Skeletal muscle tissue (tissue), 3 donors: ENCODE measurements at regions not wholly inside any gene's neighbourhood (a gene's known extent, or its start where the extent isn't known, plus 50 kb on each side); places are given as distances from the start of the nearest gene placed in this dataset.

Experiments used
- H3K27ac ChIP-seq: one replicate; pipeline ENCODE4 v1.7.0; 2013; ENCODE audit warnings: mild to moderate bottlenecking, low read depth, low read length, inconsistent platforms
- H3K27me3 ChIP-seq, 3 donors: one replicate each; pipeline ENCODE4 v1.7.0; 2013; ENCODE audit warnings: low read length in 3 of 3; ENCODE audit not compliant: control insufficient read depth in 3 of 3, insufficient read depth in 3 of 3
- H3K36me3 ChIP-seq, 3 donors: one replicate each; pipeline ENCODE4 v1.7.0; 2013; ENCODE audit warnings: low read length in 3 of 3; ENCODE audit not compliant: control insufficient read depth in 3 of 3, insufficient read depth in 3 of 3
- H3K4me1 ChIP-seq, 3 donors: one replicate each; pipeline ENCODE4 v1.7.0; 2013; ENCODE audit warnings: low read length in 3 of 3, mild to moderate bottlenecking in 3 of 3; ENCODE audit not compliant: control insufficient read depth in 3 of 3, insufficient read depth in 3 of 3
- H3K4me3 ChIP-seq, 3 donors: one replicate each; pipeline ENCODE4 v1.7.0; 2013; ENCODE audit warnings: low read length in 3 of 3
- H3K9ac ChIP-seq, 3 donors: one replicate each; pipeline ENCODE4 v1.7.0; 2013; ENCODE audit warnings: low read length in 3 of 3, mild to moderate bottlenecking in 3 of 3, moderate library complexity in 2 of 3, low read depth in 1 of 3
- H3K9me3 ChIP-seq, 3 donors: one replicate each; pipeline ENCODE4 v1.7.0; 2013; ENCODE audit warnings: low read length in 3 of 3; ENCODE audit not compliant: control insufficient read depth in 3 of 3
- donor health status: Osteomylitis.

GRCh38 chr10:64277536-64277935 is 756.3 kb downstream of the REEP3 start:
- Histone ChIP-seq H3K9me3 (no peaks in the 10 kb centered on the region), H3K4me3 (no peak overlapping the region), H3K27ac (no peak overlapping the region), H3K27me3 (no peaks in the 10 kb centered on the region), H3K9ac (no peak overlapping the region), H3K36me3 (no peaks in the 10 kb centered on the region), H3K4me1 (no peaks in the 10 kb centered on the region)

GRCh38 chr10:64283621-64284020 is 762.4 kb downstream of the REEP3 start:
- H3K4me3 ChIP-seq = no peak overlapping the region
- no peaks in the 10 kb centered on the region for H3K36me3 ChIP-seq
- no peaks in the 10 kb centered on the region for H3K9me3 ChIP-seq
- H3K27me3 ChIP-seq = no peaks in the 10 kb centered on the region
- no peaks in the 10 kb centered on the region for H3K4me1 ChIP-seq
- no peak overlapping the region for H3K27ac ChIP-seq
- no peak overlapping the region for H3K9ac ChIP-seq

- no peaks in the 10 kb centered on the region for H3K36me3 ChIP-seq
- H3K4me1 ChIP-seq = no peaks in the 10 kb centered on the region
- no peak overlapping the region for H3K9ac ChIP-seq
- H3K27ac ChIP-seq = no peak overlapping the region
- no peaks in the 10 kb centered on the region for H3K27me3 ChIP-seq
- no peaks in the 10 kb centered on the region for H3K9me3 ChIP-seq
- no peak overlapping the region for H3K4me3 ChIP-seq
Observed at GRCh38 chr10:64286533-64286932, 765.3 kb downstream of the REEP3 start.

GRCh38 chr10:64288404-64288803 is 767.2 kb downstream of the REEP3 start:
- Histone ChIP-seq H3K4me1 (no peaks in the 10 kb centered on the region), H3K27me3 (no peaks in the 10 kb centered on the region), H3K9ac (no peak overlapping the region), H3K9me3 (no peaks in the 10 kb centered on the region), H3K4me3 (no peak overlapping the region), H3K27ac (no peak overlapping the region), H3K36me3 (no peaks in the 10 kb centered on the region)

DNA sequence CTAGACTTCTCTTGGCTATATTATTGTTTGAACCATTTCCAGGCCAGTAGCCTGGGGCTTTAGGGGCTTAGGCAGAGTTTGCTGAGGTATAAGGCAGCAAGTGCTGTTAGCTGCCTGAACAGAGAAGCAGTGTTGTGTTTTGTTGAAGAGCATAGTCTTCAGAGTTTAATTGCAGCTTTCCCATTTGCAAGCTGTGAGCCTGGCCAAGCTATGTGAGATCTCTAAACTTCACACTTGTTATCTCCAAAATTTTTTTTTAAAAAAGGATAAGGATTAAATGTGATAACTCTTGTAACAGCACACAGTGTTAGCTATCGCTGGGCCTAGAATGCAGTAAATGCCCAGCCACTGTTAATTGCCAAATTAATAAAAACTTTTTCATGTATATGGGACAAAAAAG is 782.4 kb downstream of the REEP3 start:
- H3K9ac ChIP-seq = no peak overlapping the region
- no peaks in the 10 kb centered on the region for H3K36me3 ChIP-seq
- H3K27me3 ChIP-seq = no peaks in the 10 kb centered on the region
- no peaks in the 10 kb centered on the region for H3K9me3 ChIP-seq
- H3K4me1 ChIP-seq = no peaks in the 10 kb centered on the region
- H3K4me3 ChIP-seq = no peak overlapping the region
- no peak overlapping the region for H3K27ac ChIP-seq

DNA sequence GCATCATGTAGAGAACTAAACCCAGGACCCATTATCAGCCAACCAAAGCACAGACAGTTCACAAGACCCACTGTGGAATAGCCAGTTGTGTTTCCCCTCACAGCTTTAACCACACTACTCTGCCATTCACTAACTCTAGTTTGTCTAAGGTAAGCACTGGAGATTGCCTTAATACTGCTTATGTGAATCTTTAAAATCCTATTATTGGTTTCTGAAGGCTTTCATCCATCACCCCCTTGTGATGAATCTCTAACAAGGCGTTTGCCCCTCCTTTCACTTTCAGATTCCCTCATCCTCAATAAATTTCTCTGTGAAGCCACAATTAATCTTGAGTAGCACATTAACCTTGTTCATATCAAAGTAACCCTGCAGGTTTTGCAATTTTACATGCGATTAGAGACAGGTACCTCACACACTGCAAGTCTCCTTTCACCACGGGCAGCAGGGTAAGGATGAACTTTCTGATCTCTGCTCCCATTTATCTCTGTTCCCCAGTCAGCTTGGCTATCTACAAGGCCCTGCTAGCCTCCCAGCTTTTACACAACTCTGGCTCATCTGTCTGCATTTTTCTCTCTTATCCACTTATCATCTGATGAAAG is 785.6 kb downstream of the REEP3 start:
- no peak overlapping the region for H3K4me3 ChIP-seq
- no peak overlapping the region for H3K9ac ChIP-seq
- no peaks in the 10 kb centered on the region for H3K36me3 ChIP-seq
- H3K4me1 ChIP-seq = no peaks in the 10 kb centered on the region
- no peaks in the 10 kb centered on the region for H3K27me3 ChIP-seq
- H3K9me3 ChIP-seq = no peaks in the 10 kb centered on the region
- H3K27ac ChIP-seq = no peak overlapping the region

DNA sequence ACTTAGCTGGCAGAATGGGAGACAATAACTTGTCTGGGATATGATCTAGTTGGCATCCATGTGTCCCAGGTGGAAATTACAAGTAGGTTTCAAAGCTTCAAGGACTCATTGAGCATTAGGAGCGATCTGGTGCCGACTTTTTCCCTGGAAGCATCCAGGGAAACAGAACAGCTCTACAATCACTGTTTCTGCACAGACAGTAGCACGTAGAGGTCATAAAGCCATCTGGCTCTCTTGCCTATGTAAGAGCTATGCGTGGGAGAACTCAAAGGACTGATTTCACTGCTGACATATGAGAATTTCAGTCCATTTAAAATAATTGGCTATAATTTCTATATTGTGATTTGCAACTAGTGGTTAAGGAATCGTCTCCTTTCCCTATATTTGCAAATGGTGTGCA is 791.7 kb downstream of the REEP3 start:
- no peak overlapping the region for H3K27ac ChIP-seq
- H3K9me3 ChIP-seq = no peaks in the 10 kb centered on the region
- H3K4me3 ChIP-seq = no peak overlapping the region
- H3K9ac ChIP-seq = no peak overlapping the region
- H3K4me1 ChIP-seq = no peaks in the 10 kb centered on the region
- H3K27me3 ChIP-seq = no peaks in the 10 kb centered on the region
- no peaks in the 10 kb centered on the region for H3K36me3 ChIP-seq

DNA sequence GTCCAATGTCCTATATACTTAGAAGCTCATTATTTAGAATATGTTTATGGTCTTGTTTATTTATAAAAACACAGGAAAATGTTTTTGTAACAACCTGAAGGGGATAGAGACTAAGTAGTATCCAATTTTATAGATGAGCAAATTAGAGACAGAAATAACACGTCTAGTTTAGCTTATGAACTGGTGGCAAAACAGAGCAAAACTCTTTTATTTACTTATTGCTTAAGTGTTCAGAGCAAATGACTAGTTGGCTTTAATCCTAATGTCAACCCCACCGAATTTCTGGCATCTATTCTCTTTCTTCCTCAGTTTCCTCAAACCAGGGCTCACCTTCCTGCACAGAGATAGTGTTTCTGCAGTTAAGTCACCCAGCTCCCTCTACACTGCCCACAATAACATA is 792.8 kb downstream of the REEP3 start:
- H3K4me1 ChIP-seq = no peaks in the 10 kb centered on the region
- no peaks in the 10 kb centered on the region for H3K9me3 ChIP-seq
- H3K36me3 ChIP-seq = no peaks in the 10 kb centered on the region
- H3K27ac ChIP-seq = no peak overlapping the region
- no peak overlapping the region for H3K9ac ChIP-seq
- no peak overlapping the region for H3K4me3 ChIP-seq
- no peaks in the 10 kb centered on the region for H3K27me3 ChIP-seq

DNA sequence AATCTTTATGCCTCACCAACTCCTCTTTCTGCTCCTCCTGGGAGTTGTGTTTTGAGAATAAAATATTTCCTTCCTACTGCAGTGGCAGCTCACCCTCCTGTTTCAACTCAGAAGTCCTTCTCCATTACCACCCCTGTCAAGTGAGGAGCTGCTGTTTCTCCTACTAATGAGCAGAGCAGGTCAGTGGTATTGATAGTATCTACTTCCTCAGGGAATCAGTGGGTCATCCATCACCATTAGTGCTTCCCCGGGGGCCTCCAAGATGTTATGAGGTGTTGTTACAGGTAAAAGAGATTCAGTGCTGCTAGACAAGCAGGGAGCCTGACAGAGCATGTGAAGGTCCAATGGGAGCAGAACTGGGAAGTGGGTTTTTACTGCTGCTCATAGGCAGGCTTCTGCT is 795.2 kb downstream of the REEP3 start:
- H3K4me3 ChIP-seq = no peak overlapping the region
- no peaks in the 10 kb centered on the region for H3K4me1 ChIP-seq
- H3K27me3 ChIP-seq = no peaks in the 10 kb centered on the region
- no peak overlapping the region for H3K9ac ChIP-seq
- no peaks in the 10 kb centered on the region for H3K36me3 ChIP-seq
- no peaks in the 10 kb centered on the region for H3K9me3 ChIP-seq
- no peak overlapping the region for H3K27ac ChIP-seq

GRCh38 chr10:64316833-64317232 is 795.6 kb downstream of the REEP3 start:
- H3K4me3 ChIP-seq = no peak overlapping the region
- no peaks in the 10 kb centered on the region for H3K36me3 ChIP-seq
- no peaks in the 10 kb centered on the region for H3K4me1 ChIP-seq
- H3K9ac ChIP-seq = no peak overlapping the region
- no peaks in the 10 kb centered on the region for H3K27me3 ChIP-seq
- H3K27ac ChIP-seq = no peak overlapping the region
- H3K9me3 ChIP-seq = no peaks in the 10 kb centered on the region

GRCh38 chr10:64320448-64320847 is 799.2 kb downstream of the REEP3 start:
- Histone ChIP-seq H3K4me3 (no peak overlapping the region), H3K27me3 (no peaks in the 10 kb centered on the region), H3K4me1 (no peaks in the 10 kb centered on the region), H3K36me3 (no peaks in the 10 kb centered on the region), H3K9ac (no peak overlapping the region), H3K27ac (no peak overlapping the region), H3K9me3 (no peaks in the 10 kb centered on the region)
